ENCODE measurements at regions not wholly inside any gene's neighbourhood (a gene's known extent, or its start where the extent isn't known, plus 50 kb on each side); places are given as distances from the start of the nearest gene placed in this dataset.
"Not testable (repeated sequence)": the region's sequence is repeated elsewhere in the genome, so short reads cannot be mapped to it uniquely, and the experiment has no call there.

GRCh38 chr12:47410383-47410782, 295.4 kb downstream of the RPAP3 start:
- DNase-seq (ENCODE audit: low spot score): no peak

- DNase-seq (ENCODE audit: low spot score): no peak
Measured at GRCh38 chr12:47409310-47409987, 296.4 kb downstream of the RPAP3 start.

- DNase-seq (ENCODE audit: low spot score): no peak
Measured at GRCh38 chr12:47408171-47408871, 297.5 kb downstream of the RPAP3 start.

- no peak for DNase-seq (ENCODE audit: low spot score)
Measured at GRCh38 chr12:47407463-47408129, 298.2 kb downstream of the RPAP3 start.

- no peak for DNase-seq (ENCODE audit: low spot score)
Measured at GRCh38 chr12:47403681-47404080, 302.1 kb downstream of the RPAP3 start.

- DNase-seq (ENCODE audit: low spot score): not testable (repeated sequence)
Measured at GRCh38 chr12:47401196-47401595, 304.6 kb downstream of the RPAP3 start.

- no peak for DNase-seq (ENCODE audit: low spot score)
Measured at GRCh38 chr12:47400266-47400665, 305.6 kb downstream of the RPAP3 start.

- peak; percentile 23 for DNase-seq (ENCODE audit: low spot score)
Measured at GRCh38 chr12:47397664-47398281, 308.1 kb downstream of the RPAP3 start.

GRCh38 chr12:47396902-47397663, 308.7 kb downstream of the RPAP3 start:
- DNase-seq (ENCODE audit: low spot score): no peak

GRCh38 chr12:47394070-47394469, 311.8 kb downstream of the RPAP3 start:
- no peak for DNase-seq (ENCODE audit: low spot score)

GRCh38 chr12:47393403-47393790, 312.4 kb downstream of the RPAP3 start:
- no peak for DNase-seq (ENCODE audit: low spot score)

- DNase-seq (ENCODE audit: low spot score): no peak
Measured at GRCh38 chr12:47391566-47391965, 311.8 kb upstream of the AMIGO2 start.

- DNase-seq (ENCODE audit: low spot score): no peak
Measured at GRCh38 chr12:47388712-47389111, 309.0 kb upstream of the AMIGO2 start.

- no peak for DNase-seq (ENCODE audit: low spot score)
Measured at GRCh38 chr12:47387994-47388393, 308.2 kb upstream of the AMIGO2 start.

GRCh38 chr12:47385653-47386052, 305.9 kb upstream of the AMIGO2 start:
- DNase-seq (ENCODE audit: low spot score): no peak

- DNase-seq (ENCODE audit: low spot score): no peak
Measured at GRCh38 chr12:47383942-47384341, 304.2 kb upstream of the AMIGO2 start.

GRCh38 chr12:47382305-47382704, 302.5 kb upstream of the AMIGO2 start:
- DNase-seq (ENCODE audit: low spot score): no peak

- DNase-seq (ENCODE audit: low spot score): no peak
Measured at GRCh38 chr12:47378907-47379306, 299.1 kb upstream of the AMIGO2 start.

- no peak for DNase-seq (ENCODE audit: low spot score)
Measured at GRCh38 chr12:47378222-47378582, 298.4 kb upstream of the AMIGO2 start.

- no peak for DNase-seq (ENCODE audit: low spot score)
Measured at GRCh38 chr12:47377414-47378221, 297.9 kb upstream of the AMIGO2 start.

GRCh38 chr12:47376927-47377326, 297.2 kb upstream of the AMIGO2 start:
- no peak for DNase-seq (ENCODE audit: low spot score)

All from hematopoietic multipotent progenitor cell treated with erythropoietin and hydrocortisone succinate and interleukin-3 and kit ligand, for 15 days (in vitro differentiated cells).